Psoas muscle (tissue), 7 donors: ENCODE measurements at regions not wholly inside any gene's neighbourhood (a gene's known extent, or its start where the extent isn't known, plus 50 kb on each side); places are given as distances from the start of the nearest gene placed in this dataset.

Source experiments
- ATAC-seq, 4 donors: fragments of 200-7000 bp; cut with Tn5 transposase; one replicate each; pipeline ENCODE4 v1.9.1; 2020; ENCODE audit warnings: moderate library complexity in 3 of 4, mild to moderate bottlenecking in 2 of 4
- DNase-seq, 2 donors: peaks; one replicate each; pipeline ENCODE4 v3.0.0-alpha.2; 2020
- H3K27ac ChIP-seq: fragments of 200-600 bp; one replicate; pipeline ENCODE4 v1.8.0; 2022
- H3K27me3 ChIP-seq, 3 donors: fragments of 200-600 bp in 1 of 3; one replicate each; pipeline versions ENCODE4 v1.6.1 to v1.8.0; 2013 to 2022; ENCODE audit warnings: low read length in 2 of 3, mild to moderate bottlenecking in 2 of 3, moderate library complexity in 1 of 3; ENCODE audit not compliant: insufficient read depth in 3 of 3
- H3K36me3 ChIP-seq, 2 donors: fragments of 200-600 bp in 1 of 2; one replicate each; pipeline versions ENCODE4 v1.6.1 to v1.8.0; 2013 to 2022; ENCODE audit warnings: low read depth in 1 of 2, mild to moderate bottlenecking in 1 of 2, moderate library complexity in 1 of 2; ENCODE audit not compliant: insufficient read depth in 1 of 2
- H3K4me1 ChIP-seq: fragments of 200-600 bp; one replicate; pipeline ENCODE4 v1.8.0; 2022
- H3K4me3 ChIP-seq: fragments of 200-600 bp; one replicate; pipeline ENCODE4 v1.8.0; 2022; ENCODE audit warnings: mild to moderate bottlenecking
- H3K9me3 ChIP-seq: fragments of 200-600 bp; one replicate; pipeline ENCODE4 v1.8.0; 2022
- CTCF ChIP-seq: fragments of 200-600 bp; IDR thresholded peaks from one replicate; pipeline ENCODE4 v1.8.0; 2022; ENCODE audit warnings: antibody characterized with exemption
- WGBS, 3 donors: extraction: QIAGEN DNeasy Blood & Tissue Kit; methylation state at CpG; one replicate each; pipeline versions ENCODE4 v1.1.6 to v1.1.7; 2013; 5-methylcytosine and 5-hydroxymethylcytosine counted together
- intact Hi-C, 2 donors: fragments of 100-400 bp; cut with DNase I; formaldehyde crosslinking; loops; one replicate each; pipeline versions ENCODE4 v1.11.0 to v1.14.2; 2022
- donor health status: healthy with polysubstance abuse.
- donor health status: DM: no; HTN: no; CAD: no; lungs with moderate emphysema.
- donor health status: Bipolar disorder and iron deficiency.
- donor health status: healthy.
- donor health status: DM: yes; HTN: yes; CAD: no.
- donor health status: DM: no; HTN: no; CAD: no.
- donor health status: DM: yes; HTN: yes; CAD: no.

DNA sequence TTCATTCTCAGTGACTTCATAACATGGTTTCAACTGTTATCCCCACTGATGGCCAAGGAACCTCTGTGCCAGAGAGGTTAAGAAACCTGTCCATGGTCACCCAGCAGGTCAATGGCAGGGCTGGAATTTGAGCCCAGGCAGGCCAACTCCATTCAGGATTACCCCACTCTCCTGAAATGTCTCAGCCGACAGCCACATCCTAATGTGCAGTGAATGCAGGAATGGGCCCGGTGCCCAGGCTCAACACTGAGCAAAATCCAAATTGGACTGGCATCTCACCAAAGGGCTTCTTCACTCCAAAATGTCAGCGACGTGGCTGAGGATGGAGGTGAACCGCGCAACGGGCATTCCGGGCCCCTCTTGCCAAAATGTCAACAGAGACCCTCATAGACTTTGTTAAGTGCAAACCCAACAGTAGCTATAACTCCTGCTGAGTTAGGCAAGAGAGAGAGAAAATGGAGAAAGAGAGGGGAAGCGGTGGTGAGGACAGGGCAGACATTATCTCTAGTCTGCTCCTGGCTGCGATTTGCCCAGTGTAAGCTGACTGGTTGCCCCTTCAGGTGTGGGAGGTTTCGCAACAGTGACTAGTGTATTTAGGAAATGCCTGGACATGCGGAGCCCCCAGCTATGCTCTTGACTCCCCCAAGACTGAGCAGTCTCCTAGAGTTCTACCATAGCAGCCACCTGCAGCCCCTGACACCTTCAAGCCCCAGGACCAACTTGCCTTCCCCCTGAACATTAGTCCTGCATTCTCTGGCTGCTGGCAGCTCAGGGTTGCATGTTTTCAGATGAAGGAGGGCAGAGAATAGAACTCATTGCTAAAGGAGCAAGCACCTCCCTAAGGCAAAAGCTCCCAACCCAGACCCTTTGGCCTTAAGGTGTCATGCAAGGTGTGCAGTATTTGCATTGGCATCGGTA is 167.7 kb downstream of the ANAPC1 start:
- no peak overlapping the region for H3K4me3 ChIP-seq
- H3K27me3 ChIP-seq: no peaks in the 10 kb centered on the region
- DNase-seq: no peak
- H3K9me3 ChIP-seq: no peaks in the 10 kb centered on the region
- no peaks in the 10 kb centered on the region for H3K36me3 ChIP-seq
- H3K27ac ChIP-seq: no peak overlapping the region
- 64 to 76% (median 64%) methylated on average over 13 of the region's 13 CpGs for WGBS, 3 donors
- TF ChIP-seq CTCF: no peak
- intact Hi-C loops: no loop called here
- ATAC-seq: no peak
- no peaks in the 10 kb centered on the region for H3K4me1 ChIP-seq

GRCh38 chr2:111716905-111717775 is 166.9 kb downstream of the ANAPC1 start:
- no peaks in the 10 kb centered on the region for H3K9me3 ChIP-seq
- intact Hi-C loops: no loop called here
- TF ChIP-seq CTCF: no peak
- H3K27me3 ChIP-seq: no peaks in the 10 kb centered on the region
- no peaks in the 10 kb centered on the region for H3K36me3 ChIP-seq
- 83 to 87% (median 84%) methylated on average over 21 of the region's 21 CpGs for WGBS, 3 donors
- no peaks in the 10 kb centered on the region for H3K4me1 ChIP-seq
- H3K27ac ChIP-seq: no peak overlapping the region
- H3K4me3 ChIP-seq: no peak overlapping the region
- ATAC-seq: no peak
- DNase-seq: no peak
